Esophagus muscularis mucosa (tissue), 4 donors: ENCODE measurements at regions not wholly inside any gene's neighbourhood (a gene's known extent, or its start where the extent isn't known, plus 50 kb on each side); places are given as distances from the start of the nearest gene placed in this dataset.
"Not testable (repeated sequence)": the region's sequence is repeated elsewhere in the genome, so short reads cannot be mapped to it uniquely, and the experiment has no call there.

Experiments
- EP300 ChIP-seq: sonication (generic); formaldehyde crosslinking; IDR thresholded peaks from one replicate; pipeline ENCODE4 v1.6.1; 2017; ENCODE audit warnings: antibody characterized with exemption
- POLR2A ChIP-seq: fragments of 450-650 bp; IDR thresholded peaks from one replicate; pipeline ENCODE4 v1.6.1; 2017; ENCODE audit warnings: antibody characterized with exemption, moderate library complexity, mild to moderate bottlenecking, low read depth
- POLR2AphosphoS5 ChIP-seq, 2 donors: sonication (generic); formaldehyde crosslinking; IDR thresholded peaks; one replicate each; pipeline ENCODE4 v1.6.1; 2017; ENCODE audit warnings: antibody characterized with exemption in 2 of 2
- TF ChIP-seq, protein P1 (sequence below), 3 experiments: fragments of 200-600 bp in 2 of 3; fragments of 450-650 bp in 1 of 3; sonication (generic) in 2 of 3; IDR thresholded peaks; one replicate each; pipeline ENCODE4 v1.5.1; 2017 to 2019; ENCODE audit warnings: antibody characterized with exemption in 3 of 3, mild to moderate bottlenecking in 2 of 3, moderate library complexity in 1 of 3

DNA sequence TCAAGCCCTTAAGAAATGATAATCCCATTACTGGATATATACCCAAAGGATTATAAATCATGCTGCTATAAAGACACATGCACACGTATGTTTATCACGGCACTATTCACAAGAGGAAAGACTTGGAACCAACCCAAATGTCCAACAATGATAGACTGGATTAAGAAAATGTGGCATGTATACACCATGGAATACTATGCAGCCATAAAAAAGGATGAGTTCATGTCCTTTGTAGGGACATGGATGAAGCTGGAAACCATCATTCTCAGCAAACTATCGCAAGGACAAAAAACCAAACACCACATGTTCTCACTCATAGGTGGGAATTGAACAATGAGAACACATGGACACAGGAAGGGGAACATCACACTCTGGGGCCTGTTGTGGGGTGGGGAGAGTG lies 224.4 kb downstream of the KLF6 start:
- TF ChIP-seq, protein P1, sequence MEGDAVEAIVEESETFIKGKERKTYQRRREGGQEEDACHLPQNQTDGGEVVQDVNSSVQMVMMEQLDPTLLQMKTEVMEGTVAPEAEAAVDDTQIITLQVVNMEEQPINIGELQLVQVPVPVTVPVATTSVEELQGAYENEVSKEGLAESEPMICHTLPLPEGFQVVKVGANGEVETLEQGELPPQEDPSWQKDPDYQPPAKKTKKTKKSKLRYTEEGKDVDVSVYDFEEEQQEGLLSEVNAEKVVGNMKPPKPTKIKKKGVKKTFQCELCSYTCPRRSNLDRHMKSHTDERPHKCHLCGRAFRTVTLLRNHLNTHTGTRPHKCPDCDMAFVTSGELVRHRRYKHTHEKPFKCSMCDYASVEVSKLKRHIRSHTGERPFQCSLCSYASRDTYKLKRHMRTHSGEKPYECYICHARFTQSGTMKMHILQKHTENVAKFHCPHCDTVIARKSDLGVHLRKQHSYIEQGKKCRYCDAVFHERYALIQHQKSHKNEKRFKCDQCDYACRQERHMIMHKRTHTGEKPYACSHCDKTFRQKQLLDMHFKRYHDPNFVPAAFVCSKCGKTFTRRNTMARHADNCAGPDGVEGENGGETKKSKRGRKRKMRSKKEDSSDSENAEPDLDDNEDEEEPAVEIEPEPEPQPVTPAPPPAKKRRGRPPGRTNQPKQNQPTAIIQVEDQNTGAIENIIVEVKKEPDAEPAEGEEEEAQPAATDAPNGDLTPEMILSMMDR (IDR thresholded peaks at IDR 0.05) = not testable (repeated sequence)
- TF ChIP-seq POLR2A; POLR2AphosphoS5 (IDR thresholded peaks at IDR 0.05); EP300: not testable (repeated sequence)
